GM12873 (cell line): ENCODE measurements at regions not wholly inside any gene's neighbourhood (a gene's known extent, or its start where the extent isn't known, plus 50 kb on each side); places are given as distances from the start of the nearest gene placed in this dataset.
A peak's percentile ranks its signal among the peaks of the same experiment; 100 is the strongest.

Source experiments
- CTCF ChIP-seq: IDR thresholded peaks from 2 replicates; pipeline ENCODE4 v1.5.1; 2012; ENCODE audit warnings: low read depth, mild to moderate bottlenecking, moderate library complexity, low read length, control low read depth; ENCODE audit not compliant: insufficient read depth; ENCODE audit errors: missing control alignments

- TF ChIP-seq CTCF = no peak
These were observed 335.3 kb downstream of the CNTNAP4 start for GRCh38 chr16:76612497-76612896.

- TF ChIP-seq CTCF = no peak
These were observed 337.1 kb downstream of the CNTNAP4 start for GRCh38 chr16:76614269-76614668.

- TF ChIP-seq CTCF = no peak
These were observed 345.7 kb downstream of the CNTNAP4 start for GRCh38 chr16:76622876-76623275.

GRCh38 chr16:76634847-76635697 lies 357.9 kb downstream of the CNTNAP4 start:
- no peak for TF ChIP-seq CTCF

GRCh38 chr16:76639685-76640289 lies 362.6 kb downstream of the CNTNAP4 start:
- peak; percentile 55 for TF ChIP-seq CTCF

GRCh38 chr16:76650582-76650981 lies 373.4 kb downstream of the CNTNAP4 start:
- TF ChIP-seq CTCF = no peak

GRCh38 chr16:76653390-76654026 lies 376.3 kb downstream of the CNTNAP4 start:
- peak; percentile 73 for TF ChIP-seq CTCF
